Stomach smooth muscle (tissue), 2 donors: ENCODE measurements at regions not wholly inside any gene's neighbourhood (a gene's known extent, or its start where the extent isn't known, plus 50 kb on each side); places are given as distances from the start of the nearest gene placed in this dataset.
"Not testable (repeated sequence)": the region's sequence is repeated elsewhere in the genome, so short reads cannot be mapped to it uniquely, and the experiment has no call there.

Experiments
- H3K27ac ChIP-seq: one replicate; pipeline ENCODE4 v1.7.0; 2013; ENCODE audit warnings: mild to moderate bottlenecking, low read length, inconsistent platforms
- H3K27me3 ChIP-seq, 2 donors: one replicate each; pipeline ENCODE4 v1.7.0; 2013; ENCODE audit warnings: low read length in 2 of 2; ENCODE audit not compliant: insufficient read depth in 2 of 2, control insufficient read depth in 1 of 2
- H3K36me3 ChIP-seq, 2 donors: one replicate each; pipeline ENCODE4 v1.7.0; 2013; ENCODE audit warnings: low read length in 2 of 2; ENCODE audit not compliant: control insufficient read depth in 2 of 2, insufficient read depth in 2 of 2
- H3K4me1 ChIP-seq: one replicate; pipeline ENCODE4 v1.7.0; 2013; ENCODE audit warnings: low read length; ENCODE audit not compliant: control insufficient read depth, insufficient read depth
- H3K4me3 ChIP-seq, 2 donors: one replicate each; pipeline ENCODE4 v1.7.0; 2013; ENCODE audit warnings: low read length in 2 of 2
- H3K9ac ChIP-seq, 2 donors: one replicate each; pipeline ENCODE4 v1.7.0; 2013; ENCODE audit warnings: low read length in 2 of 2, mild to moderate bottlenecking in 1 of 2
- H3K9me3 ChIP-seq, 2 donors: one replicate each; pipeline ENCODE4 v1.7.0; 2013; ENCODE audit warnings: low read length in 2 of 2; ENCODE audit not compliant: control insufficient read depth in 2 of 2
- donor health status: healthy.
- donor health status: Pancreatic carcinoma.

DNA sequence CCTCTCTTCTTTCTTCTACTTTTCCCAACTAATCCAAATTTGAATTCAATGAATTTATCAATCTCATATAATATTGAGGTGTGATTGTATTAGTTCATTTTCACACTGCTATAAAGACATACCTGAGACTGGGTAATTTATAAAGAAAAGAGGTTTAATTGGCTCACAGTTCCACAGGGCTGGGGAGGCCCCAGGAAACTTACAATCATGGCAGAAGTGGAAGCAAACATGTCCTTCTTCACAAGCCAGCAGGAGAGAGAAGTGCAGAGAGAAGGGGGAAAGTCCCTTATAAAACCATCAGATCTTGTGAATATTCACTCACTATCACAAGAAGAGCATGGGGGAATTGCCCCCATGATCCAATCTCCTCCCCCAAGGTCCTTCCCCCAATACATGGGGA, 667.0 kb upstream of the ANKRD30A start:
- not testable (repeated sequence) for H3K9me3 ChIP-seq, H3K9ac ChIP-seq, H3K4me3 ChIP-seq, H3K27me3 ChIP-seq, H3K27ac ChIP-seq, H3K4me1 ChIP-seq, H3K36me3 ChIP-seq

- H3K27me3 ChIP-seq: no peaks in the 10 kb centered on the region
- H3K9ac ChIP-seq: no peak overlapping the region
- no peaks in the 10 kb centered on the region for H3K36me3 ChIP-seq
- H3K4me1 ChIP-seq: no peaks in the 10 kb centered on the region
- no peaks in the 10 kb centered on the region for H3K9me3 ChIP-seq
- no peak overlapping the region for H3K27ac ChIP-seq
- H3K4me3 ChIP-seq: no peak overlapping the region
Observed at GRCh38 chr10:36457751-36458150, 667.6 kb upstream of the ANKRD30A start.

DNA sequence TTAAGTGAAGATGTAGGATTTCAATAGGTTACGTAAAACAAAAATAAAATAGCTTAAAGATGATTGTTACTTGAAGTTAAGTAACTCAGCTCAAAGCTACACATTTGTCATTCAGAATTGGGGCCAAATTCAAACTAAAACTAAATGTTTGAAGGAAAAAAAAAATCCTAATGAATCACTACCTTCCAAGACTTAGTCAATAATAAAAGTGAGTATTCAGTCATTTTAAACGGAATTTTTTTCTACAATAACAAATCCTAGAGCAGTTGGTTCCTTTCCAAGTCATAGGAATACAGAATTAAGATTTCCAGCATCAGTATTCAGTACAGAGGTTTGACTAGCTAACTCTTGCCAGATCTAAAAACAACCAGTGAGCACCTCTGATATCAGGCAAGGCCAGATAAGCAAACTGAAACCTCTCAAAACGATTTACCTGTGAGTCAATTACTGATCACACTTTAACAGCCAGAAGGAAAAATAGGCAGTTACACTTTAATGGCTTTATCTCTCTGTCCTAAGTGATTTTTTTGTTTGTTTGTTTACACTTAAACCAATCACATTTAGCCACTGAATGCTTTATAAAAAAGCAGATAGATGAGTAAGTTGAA, 669.8 kb upstream of the ANKRD30A start:
- no peaks in the 10 kb centered on the region for H3K36me3 ChIP-seq
- peaks cover 6% of the 10 kb centered on the region for H3K4me1 ChIP-seq
- H3K27ac ChIP-seq: no peak overlapping the region
- no peak overlapping the region for H3K9ac ChIP-seq
- no peak overlapping the region for H3K4me3 ChIP-seq
- H3K27me3 ChIP-seq: no peaks in the 10 kb centered on the region
- H3K9me3 ChIP-seq: no peaks in the 10 kb centered on the region

- Histone ChIP-seq H3K36me3 (no peaks in the 10 kb centered on the region), H3K4me1 (peaks cover 7% of the 10 kb centered on the region), H3K9me3 (no peaks in the 10 kb centered on the region), H3K4me3 (no peak overlapping the region), H3K27me3 (no peaks in the 10 kb centered on the region), H3K27ac (no peak overlapping the region), H3K9ac (no peak overlapping the region)
Observed at GRCh38 chr10:36452851-36453250, 672.5 kb upstream of the ANKRD30A start.

- no peak overlapping the region for H3K27ac ChIP-seq
- H3K27me3 ChIP-seq: no peaks in the 10 kb centered on the region
- H3K36me3 ChIP-seq: no peaks in the 10 kb centered on the region
- H3K4me1 ChIP-seq: peaks cover 7% of the 10 kb centered on the region
- H3K4me3 ChIP-seq: no peak overlapping the region
- H3K9ac ChIP-seq: no peak overlapping the region
- H3K9me3 ChIP-seq: no peaks in the 10 kb centered on the region
Observed at GRCh38 chr10:36451391-36451970, 673.9 kb upstream of the ANKRD30A start.

GRCh38 chr10:36450380-36450779, 675.0 kb upstream of the ANKRD30A start:
- H3K27me3 ChIP-seq: no peaks in the 10 kb centered on the region
- H3K9ac ChIP-seq: no peak overlapping the region
- peak overlapping the region; percentile 17 to 35 for H3K4me3 ChIP-seq
- no peaks in the 10 kb centered on the region for H3K36me3 ChIP-seq
- H3K27ac ChIP-seq: peak overlapping the region; percentile 26
- H3K9me3 ChIP-seq: no peaks in the 10 kb centered on the region
- H3K4me1 ChIP-seq: peaks cover 7% of the 10 kb centered on the region

DNA sequence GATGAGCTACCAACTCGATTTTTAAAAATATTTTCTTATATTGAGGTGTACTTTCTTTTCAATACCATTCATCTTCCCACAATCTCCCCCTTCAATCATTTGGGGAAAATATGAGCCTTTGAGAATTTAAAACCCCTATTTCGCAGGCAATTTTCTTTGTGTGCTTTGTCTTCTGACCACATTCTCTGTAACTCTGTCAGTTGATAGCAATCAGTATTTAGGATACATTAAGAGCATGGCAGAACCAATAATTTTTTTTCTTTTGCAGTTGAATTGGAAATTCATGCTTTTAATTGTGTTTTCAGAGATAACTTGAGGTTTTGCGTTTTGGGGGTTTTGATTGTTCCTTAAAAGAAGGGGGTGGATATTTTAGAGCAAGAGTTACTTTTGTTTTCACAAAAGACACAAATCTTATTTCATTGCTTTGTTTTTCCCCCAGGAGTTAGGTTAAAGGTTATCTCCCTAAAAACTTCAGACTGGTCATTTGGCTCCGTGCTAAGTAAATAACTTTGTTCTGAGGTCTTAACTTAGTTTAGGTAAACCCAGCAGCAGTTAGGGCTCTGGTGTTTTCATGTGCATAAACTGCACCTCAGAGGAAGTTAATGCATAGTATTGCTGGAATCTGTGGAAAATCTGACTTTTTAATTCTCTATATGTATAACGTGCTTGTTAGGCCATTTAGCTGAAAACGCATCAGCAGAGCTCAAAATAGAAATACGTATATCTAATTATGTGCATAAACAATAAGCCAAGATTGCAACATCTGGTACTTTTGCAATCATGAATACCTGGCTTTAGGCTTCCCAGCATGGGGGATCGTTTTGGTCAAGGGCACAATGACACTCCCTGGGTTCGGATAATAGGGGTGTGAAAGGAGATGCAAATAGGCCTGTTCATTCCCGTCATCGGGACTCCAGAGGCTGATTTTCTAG, 676.4 kb upstream of the ANKRD30A start:
- Histone ChIP-seq H3K27me3 (no peaks in the 10 kb centered on the region), H3K4me1 (peaks cover 7% of the 10 kb centered on the region), H3K27ac (no peak overlapping the region), H3K4me3 (no peak overlapping the region), H3K9me3 (no peaks in the 10 kb centered on the region), H3K9ac (no peak overlapping the region), H3K36me3 (no peaks in the 10 kb centered on the region)

DNA sequence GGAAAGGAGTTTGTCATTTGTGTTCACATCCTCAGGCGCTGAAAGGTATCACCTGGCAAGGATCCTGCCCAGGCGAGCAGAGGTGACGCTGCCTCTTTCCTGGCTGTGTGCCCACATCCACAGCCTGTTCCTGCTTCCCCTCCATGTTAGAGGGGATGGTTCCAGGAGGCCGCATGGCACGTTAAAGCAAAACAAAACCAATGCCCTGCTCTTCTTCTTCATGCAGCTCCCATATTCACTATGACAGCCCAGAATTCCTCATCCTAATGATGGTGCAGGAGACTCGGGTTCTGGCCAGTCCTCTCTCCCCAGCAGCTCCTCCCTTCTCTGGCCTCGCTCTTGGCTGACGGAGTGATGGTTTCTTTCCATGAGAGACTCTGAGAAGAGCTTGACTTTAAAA, 678.5 kb upstream of the ANKRD30A start:
- H3K4me1 ChIP-seq: peaks cover 7% of the 10 kb centered on the region
- no peaks in the 10 kb centered on the region for H3K27me3 ChIP-seq
- H3K27ac ChIP-seq: no peak overlapping the region
- H3K36me3 ChIP-seq: no peaks in the 10 kb centered on the region
- H3K9me3 ChIP-seq: no peaks in the 10 kb centered on the region
- H3K9ac ChIP-seq: no peak overlapping the region
- H3K4me3 ChIP-seq: peak overlapping the region; percentile 9 to 49

DNA sequence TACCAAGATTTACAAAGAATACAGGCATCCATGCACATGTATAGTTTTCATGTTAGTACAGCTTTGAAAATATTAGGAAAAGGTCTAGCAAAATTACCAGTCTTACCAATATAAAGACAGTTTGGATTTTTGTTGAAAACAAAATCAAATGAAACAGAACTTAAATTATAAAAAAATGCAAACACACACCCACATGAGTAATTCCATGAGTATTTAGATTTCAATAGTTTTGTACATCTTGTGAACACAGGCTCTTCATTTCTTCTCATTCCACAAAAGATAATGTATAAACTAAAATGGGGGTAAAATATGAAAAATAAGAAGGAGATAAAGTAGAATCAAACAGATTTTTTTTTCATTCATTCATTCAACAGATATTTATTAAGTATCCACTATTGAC, 682.2 kb upstream of the ANKRD30A start:
- Histone ChIP-seq H3K27ac (no peak overlapping the region), H3K27me3 (no peaks in the 10 kb centered on the region), H3K36me3 (no peaks in the 10 kb centered on the region), H3K9me3 (no peaks in the 10 kb centered on the region), H3K9ac (no peak overlapping the region), H3K4me1 (no peaks in the 10 kb centered on the region), H3K4me3 (no peak overlapping the region)

DNA sequence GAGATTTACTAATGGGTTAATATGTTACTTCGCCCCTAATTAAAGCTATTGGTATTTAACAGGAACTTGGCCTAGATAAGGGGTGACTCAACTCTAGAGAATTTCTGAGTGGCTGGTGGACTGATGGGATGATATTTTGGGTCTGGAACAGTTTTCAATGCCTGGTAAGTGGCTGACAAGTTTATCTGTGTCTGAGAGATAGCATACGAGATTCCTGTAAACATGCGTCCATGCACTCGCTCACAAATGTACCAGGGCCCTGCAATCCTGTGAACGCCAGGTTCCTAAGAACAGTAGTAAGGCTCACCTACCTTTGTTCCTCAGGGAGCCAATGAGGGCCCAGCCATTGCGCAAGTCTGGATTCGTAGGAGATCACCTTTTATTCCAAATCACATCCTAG, 683.8 kb upstream of the ANKRD30A start:
- no peak overlapping the region for H3K4me3 ChIP-seq
- no peaks in the 10 kb centered on the region for H3K4me1 ChIP-seq
- H3K27ac ChIP-seq: no peak overlapping the region
- H3K9ac ChIP-seq: no peak overlapping the region
- no peaks in the 10 kb centered on the region for H3K9me3 ChIP-seq
- H3K36me3 ChIP-seq: no peaks in the 10 kb centered on the region
- H3K27me3 ChIP-seq: no peaks in the 10 kb centered on the region

DNA sequence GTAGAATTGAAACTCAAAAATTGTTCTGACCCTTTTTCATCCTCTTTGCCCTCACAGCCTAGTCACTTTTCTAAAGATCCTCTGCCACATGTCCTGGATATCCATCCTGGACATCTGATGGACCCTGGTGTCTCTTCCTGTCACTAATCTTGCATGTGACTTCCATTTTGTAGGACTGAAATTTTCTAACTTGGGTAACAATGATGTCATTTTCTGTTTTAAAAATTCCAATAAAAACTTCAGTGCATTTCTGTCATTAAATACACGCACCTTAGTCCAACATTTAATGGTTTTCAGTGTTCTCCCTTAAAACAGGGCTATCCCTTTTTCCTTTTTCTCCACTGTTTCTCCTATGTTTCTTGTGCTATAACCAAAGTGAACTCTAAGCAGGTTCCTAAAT, 684.9 kb upstream of the ANKRD30A start:
- no peaks in the 10 kb centered on the region for H3K4me1 ChIP-seq
- H3K36me3 ChIP-seq: no peaks in the 10 kb centered on the region
- H3K9ac ChIP-seq: no peak overlapping the region
- no peak overlapping the region for H3K4me3 ChIP-seq
- H3K27ac ChIP-seq: no peak overlapping the region
- no peaks in the 10 kb centered on the region for H3K9me3 ChIP-seq
- no peaks in the 10 kb centered on the region for H3K27me3 ChIP-seq
